Hippocampal formation (tissue), 2 donors: ENCODE measurements at regions not wholly inside any gene's neighbourhood (a gene's known extent, or its start where the extent isn't known, plus 50 kb on each side); places are given as distances from the start of the nearest gene placed in this dataset.

Source experiments
- DNase-seq, 2 donors: peaks; one replicate each; lab custom pipeline; 2025; lab: John Stamatoyannopoulos, UW

DNA sequence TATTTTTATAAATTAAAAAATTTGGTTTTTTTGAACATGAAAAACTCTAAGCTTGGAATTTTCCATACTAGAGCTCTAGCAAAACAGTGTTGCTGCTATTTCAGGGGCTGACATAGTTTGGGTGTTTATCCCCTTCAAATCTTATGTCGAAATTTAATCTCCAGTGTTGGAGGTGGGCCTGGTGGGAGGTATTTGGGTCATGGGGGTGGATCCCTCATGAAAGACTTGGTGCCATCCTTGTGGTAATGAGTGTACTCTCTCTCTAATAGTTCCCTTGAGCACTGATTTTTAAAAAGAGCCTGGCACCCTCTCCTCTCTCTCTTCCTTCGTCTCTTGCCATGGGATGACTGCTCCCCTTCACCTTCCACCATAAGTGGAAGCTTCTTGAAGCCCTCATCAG lies 244.6 kb upstream of the UBE2E3 start:
- no peak for DNase-seq

DNA sequence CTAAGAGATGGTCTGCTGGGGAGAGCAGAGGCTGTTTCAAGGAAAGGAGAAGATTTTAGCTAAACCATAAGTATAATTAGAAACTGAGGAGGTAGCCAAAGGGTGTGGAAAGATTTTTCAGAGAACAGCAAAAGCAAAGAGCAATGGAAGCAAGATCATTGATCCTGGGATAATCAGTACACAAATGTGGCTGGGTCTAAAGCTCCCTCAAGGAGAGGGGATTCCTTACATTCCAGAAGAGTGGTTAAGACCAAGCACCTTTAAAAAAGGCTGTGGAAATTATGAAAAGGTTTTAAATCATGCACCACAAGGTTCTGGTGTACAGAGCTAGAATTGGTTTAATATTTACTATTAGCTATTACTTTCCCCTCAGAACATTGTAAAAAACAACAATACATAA lies 246.0 kb upstream of the UBE2E3 start:
- no peak for DNase-seq

DNA sequence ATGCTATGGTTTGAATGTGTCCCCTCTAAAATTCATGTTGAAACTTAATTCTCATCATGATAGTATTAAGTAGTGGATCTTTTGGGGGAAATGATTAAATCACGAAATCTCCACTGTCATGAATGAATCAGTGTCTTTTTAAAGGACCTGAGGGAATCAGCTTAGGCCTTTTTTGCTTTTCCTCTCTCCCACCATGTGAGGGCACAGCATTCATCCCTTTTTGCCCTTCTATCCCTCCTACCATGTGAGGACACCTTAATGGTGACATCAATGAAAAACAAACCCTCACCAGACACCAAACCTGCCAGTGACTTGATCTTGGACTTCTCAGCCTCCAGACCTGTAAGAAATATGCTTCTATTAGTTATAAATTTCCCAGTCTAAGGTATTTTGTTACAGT lies 247.1 kb upstream of the UBE2E3 start:
- DNase-seq: no peak

DNA sequence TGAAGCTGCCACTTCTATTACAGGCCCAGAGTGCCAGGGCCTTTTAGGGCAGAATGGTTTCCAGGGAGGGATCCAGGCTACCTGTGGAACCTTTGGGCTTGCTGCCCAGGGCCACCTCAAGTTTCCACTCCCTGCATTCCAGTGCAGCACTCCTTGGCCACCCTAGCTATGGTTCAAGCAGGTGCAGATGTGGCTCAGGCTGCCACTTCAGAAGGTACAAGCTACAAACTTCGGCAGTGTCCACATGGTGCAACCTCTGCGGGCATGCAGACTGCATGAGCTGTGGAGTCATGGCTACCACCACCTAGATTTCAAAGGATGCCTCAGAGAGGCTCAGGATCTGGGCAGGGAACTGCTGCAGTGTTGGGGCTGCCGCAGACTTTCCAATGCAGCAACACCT lies 248.1 kb upstream of the UBE2E3 start:
- no peak for DNase-seq

DNA sequence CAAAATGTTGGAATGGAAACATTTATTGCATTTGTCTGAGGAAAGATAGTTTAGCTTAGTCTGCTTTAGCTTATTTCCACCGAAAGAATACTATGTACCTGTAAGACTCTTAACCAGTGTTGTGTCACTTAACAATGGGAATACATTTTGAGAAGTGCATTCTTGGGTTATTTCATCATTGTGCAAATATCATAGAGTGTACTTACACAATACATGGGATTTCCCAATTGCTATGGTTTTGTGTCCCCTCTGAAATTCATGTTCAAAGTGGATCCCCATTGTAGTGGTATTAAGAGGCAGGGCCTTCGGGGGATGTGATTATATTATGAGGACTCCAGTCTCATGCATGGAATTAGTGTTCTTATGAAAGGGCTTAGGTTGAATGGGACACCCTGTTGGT lies 249.4 kb upstream of the UBE2E3 start:
- DNase-seq: no peak

DNA sequence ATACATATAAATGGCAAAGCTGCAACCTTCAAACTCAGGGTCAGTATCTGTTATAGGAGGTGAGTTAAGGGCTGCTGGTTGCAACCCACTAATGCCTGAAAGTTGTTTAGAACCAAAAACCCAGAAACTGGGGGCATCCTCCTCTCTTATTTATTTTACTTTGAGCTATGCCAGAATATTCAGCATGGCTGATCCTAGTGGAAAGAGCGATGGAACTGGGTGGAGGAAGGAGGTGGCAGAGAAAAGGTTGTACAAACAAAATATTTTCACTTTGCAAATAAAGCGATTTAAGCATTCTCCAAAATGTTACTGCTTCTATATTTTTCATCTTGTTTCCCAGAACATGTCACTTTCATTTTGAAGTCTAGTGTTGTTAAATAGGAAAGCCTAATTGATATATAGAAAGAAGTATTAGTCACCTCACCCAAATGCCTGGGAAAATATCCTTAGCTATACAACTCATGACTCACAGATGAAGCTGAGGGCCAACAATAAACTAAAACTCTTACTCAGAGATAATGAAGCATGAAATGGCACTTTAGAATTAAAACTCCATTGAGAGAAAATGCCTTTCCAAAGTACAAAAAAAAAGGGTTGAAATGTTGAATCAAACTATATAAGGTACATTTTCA lies 251.4 kb upstream of the UBE2E3 start:
- no peak for DNase-seq

DNA sequence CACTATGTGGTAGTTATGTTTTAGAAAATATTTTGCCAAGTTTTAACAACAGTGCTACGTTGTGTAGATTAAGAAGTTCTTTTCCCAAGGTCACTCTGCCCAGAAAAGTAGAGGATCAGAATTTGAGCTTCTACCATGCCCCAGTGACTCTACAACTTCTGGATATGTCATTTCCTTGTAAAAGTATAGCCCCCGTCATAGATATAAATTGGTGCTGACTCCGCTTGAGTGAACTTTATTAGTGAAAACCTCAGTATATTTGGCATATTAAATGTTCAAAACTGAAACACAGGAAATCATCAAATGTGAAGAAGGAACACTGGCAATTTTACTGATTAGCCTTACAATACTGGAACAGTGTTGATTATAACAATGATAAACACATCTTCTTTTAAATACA lies 256.7 kb upstream of the UBE2E3 start:
- no peak for DNase-seq

DNA sequence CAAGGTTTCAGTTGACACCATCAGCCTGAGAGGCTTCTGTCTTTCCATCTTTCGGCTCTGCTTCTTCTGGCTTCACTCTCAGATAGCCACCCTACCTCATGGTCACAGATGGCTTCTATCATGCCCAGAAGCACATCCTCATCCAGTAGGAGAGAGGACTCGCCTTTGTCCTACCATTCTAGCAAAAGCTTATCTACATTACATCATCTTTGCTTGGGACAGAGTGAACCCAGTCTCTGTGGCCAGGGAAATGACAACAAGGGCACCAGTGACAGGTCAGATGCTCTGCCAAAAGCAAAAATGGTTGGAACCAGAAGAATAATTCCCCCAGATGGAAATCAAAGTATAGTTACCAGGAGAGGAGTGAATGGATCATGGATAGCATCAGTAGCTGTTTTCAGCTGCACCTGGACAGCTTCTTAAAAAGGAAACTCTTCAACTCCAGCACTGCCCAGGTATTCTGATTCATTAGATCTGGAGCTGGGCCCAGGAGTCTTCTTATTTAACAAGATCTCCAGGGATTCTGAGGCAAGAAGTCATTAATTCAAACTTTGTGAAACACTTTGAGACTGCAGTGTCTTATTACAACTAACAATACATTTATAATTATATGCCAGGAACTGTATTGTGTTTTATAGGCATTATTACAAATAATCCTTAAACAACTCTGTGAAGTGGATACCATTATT lies 257.7 kb upstream of the UBE2E3 start:
- no peak for DNase-seq

DNA sequence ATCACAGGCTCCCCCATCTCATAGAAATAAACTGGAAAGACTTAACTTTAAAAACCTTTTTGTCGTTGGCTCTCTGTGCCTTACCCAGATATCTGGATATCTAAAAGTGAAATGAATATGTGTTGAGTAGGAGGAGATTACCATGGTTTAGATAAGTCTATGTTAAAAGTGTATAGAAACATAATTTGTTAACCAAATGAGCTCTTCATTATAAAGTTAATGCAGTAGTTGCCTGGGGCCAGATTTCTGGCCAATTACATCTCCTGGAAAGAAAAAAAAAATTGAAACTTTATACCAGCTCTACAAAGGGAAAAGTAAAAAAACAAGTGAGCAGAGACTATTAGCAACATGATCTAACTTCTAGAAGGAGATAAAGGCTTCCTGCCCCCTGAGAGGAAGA lies 259.6 kb upstream of the UBE2E3 start:
- DNase-seq: no peak

DNA sequence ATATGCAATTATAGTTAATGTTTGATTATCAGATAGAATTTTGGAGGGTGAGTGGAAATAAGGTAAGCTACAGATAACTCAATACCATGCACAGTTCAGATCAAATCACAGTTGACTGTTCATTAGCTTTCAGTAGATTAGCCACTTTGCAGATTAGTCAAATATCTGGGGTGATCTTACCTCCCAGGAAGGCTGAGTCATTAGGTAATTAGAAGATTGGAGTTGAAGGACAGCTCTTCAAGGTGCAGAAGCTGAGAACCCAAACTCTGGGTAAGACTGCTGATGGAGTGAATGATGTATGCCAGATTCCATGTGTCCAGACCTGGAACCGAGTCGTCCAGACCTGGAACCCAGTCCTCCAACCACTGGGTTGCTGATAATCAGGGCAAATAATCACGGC lies 262.8 kb upstream of the UBE2E3 start:
- no peak for DNase-seq

DNA sequence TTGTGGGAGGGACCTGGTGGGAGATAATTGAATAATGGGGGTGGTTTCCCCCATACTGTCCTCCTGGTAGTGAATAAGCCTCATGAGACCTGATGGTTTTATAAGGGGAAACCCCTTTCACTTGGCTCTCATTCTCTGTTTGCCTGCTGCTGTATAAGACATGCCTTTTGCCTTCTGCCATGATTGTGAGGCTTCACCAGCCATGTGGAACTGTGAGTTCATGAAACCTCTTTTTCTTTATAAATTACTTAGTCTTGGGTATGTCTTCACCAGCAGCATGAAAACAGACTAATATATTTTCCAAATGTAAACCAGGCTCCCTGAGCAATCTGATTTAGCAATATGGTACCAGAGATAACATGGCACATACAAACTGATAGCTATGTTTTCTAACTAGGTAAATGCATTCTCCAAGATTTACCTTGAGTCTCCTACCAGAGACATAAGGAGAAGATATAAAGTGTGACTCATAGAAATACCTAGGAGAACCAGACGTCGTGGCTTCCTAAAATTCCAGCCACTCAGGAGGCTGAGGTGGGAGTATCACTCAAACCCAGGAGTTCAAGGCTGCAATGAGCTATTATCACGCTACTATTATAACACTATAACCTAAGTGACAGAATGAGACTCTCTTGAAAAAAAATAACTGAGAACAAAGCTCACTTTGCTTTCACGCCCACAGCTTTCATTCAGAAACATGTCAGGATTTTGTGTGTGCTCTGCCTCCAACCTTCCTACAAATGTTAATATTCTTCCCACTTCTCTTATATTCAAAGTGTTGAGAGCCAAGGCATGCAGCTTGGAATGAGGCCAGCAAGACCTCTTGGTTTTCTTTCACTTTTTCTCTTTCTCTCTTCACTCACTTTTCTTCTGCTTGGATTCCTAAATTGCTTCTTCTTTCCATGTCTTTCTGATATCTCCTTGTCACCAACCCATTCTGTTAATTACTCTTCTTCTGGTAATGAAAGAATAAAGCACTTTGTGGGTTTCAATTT lies 263.9 kb upstream of the UBE2E3 start:
- no peak for DNase-seq

DNA sequence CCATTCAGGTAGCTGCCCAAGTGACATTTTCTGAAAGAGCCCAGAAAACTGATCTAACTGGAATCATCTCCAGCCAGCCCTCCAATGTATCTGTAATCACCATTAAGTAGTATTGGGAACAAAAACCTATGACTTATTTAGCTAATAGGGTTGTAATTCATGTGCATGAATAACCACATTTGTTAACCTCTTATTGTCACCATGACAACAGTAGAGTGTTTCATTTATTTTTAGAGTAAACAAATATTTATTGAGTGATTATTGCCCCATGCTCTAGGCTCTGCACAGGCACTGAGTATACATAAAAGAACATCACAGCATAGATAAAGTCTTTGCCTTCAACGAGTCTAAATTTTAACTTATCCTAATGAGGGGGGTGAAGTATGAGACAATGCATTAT lies 265.4 kb upstream of the UBE2E3 start:
- no peak for DNase-seq

DNA sequence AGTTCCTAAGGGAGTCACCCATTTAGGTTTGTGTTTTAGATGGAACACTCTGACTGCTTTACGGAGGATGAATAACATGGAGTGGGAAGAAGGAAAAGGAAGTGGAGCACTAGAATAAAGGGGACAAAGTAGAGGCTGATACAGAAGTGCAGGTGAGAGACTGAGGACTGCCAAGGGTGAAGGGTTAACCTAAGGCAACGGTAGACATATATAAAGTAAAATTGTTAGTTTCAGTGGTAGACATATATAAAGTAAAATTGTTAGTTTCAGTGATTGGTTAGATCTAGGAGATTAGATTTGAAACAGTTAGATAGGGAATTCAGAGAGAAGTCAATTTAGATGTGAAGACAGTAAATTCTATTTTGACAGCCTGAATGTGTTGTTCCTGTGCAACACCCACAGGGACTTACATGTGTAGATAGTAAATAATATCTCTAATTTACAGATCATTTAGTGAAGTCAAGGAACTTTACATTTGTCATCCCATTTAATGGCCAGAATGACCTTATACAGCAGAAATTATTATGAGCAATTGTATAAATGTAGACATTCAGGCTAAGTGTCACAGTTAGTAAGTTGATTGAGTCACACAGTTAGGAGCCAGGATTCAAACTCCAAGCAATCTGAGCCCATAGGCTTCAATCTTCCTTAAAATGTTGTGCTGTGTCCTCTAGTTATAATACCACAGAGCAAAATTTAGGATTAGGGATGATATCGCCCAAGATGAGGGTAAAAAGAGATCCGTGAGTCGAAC lies 270.8 kb upstream of the UBE2E3 start:
- DNase-seq: no peak

DNA sequence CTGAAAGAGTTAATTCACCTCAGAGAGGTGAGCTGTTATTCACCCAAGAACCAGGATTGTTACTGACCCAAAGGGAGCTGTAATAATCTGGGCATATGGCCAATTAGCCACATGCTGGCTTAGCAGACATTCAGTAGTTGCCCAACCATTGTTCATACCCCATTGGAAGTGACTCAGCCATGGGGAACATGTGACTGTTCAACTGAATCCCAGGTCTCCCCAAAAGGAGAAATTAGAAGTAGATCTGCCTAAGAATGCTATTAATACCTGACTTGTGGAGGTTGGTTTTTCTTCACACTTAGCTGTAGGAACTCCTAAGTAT lies 272.6 kb upstream of the UBE2E3 start:
- no peak for DNase-seq

DNA sequence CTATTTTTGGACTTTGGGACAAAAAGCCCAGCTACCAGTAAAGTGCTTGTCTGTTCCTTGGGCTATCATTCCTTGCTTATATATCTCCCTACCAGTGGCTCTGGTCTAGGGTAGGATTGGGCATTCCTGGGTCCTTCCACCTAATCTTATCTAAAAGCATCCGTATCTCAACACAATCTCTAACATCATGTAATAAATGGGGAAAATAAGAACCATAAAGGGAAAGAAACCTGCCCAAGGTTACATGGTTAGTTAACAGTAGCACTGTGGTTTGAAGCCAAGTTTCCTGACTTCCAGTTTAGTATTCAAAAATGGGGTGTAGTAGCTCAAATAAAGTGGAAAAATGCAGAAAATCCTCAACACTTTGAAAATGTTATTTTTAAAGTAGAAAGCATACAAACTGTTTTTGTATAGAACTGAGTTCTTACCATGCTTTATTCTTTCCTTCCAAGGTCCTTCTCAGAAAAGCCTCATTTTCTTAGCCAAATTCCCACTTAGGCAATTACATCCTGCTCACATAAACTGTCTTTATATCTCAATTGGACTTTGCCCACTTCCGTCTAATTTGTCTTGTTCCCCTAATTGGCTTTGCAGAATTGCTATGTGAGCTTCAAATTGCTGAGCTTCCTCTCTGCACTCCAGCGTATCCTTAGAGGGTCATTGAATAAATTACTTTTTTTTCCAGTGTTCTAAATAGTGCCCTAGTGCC lies 273.1 kb upstream of the UBE2E3 start:
- no peak for DNase-seq

DNA sequence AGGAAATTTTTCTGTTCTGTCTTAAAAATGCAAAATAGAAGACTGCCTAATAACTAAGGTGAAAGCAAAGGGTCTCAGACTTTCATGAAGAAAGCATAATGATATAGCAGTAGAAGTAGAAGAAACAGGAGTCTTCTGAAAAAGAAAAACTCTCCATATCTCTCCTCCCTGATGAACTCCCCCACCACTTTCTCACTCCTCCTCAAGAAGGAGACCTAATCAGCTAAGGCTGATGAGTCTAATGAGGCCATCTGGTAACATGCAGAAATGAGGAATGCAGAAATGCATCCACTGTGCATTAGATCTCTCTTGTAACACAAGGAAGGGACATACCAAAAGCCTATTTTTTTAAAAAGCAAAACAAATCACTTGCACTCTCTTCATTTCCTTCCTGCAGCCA lies 273.7 kb upstream of the UBE2E3 start:
- DNase-seq: no peak

DNA sequence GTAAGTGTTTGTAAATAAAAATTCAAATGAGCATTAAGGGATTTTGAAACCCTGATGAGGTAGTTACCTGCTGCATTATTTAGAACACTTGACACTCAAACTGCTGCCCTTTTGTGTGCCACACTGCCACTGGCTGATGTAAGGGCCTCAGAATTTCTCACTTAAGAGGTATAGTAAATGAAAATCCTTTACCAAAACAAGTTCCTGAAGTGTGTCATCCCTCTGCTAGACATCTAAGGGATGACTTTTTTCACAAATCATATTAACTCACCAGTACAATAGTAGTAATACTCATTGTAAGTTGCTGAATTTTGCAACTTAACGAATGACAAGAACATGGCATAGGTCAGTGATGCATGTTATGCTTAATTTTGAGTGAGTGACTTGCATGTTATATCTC lies 274.9 kb upstream of the UBE2E3 start:
- no peak for DNase-seq

DNA sequence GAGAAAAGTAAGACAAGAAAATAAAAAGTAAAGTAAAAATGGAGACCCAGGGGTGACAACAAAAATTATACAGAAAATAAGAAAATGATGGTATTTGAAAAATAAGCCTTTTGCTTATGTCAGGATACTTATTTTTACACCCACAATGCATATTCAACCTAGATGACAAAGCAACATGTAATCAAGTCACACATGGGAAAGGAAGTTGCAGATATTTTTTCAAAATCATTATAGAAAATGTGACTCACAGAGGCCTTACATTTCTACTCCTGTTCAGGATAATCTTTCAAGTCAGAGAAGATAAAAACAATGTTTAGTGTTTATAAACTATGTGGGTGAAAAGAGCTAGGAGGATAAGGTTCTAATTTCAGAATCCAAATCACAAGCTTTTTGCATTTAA lies 275.3 kb upstream of the UBE2E3 start:
- no peak for DNase-seq

DNA sequence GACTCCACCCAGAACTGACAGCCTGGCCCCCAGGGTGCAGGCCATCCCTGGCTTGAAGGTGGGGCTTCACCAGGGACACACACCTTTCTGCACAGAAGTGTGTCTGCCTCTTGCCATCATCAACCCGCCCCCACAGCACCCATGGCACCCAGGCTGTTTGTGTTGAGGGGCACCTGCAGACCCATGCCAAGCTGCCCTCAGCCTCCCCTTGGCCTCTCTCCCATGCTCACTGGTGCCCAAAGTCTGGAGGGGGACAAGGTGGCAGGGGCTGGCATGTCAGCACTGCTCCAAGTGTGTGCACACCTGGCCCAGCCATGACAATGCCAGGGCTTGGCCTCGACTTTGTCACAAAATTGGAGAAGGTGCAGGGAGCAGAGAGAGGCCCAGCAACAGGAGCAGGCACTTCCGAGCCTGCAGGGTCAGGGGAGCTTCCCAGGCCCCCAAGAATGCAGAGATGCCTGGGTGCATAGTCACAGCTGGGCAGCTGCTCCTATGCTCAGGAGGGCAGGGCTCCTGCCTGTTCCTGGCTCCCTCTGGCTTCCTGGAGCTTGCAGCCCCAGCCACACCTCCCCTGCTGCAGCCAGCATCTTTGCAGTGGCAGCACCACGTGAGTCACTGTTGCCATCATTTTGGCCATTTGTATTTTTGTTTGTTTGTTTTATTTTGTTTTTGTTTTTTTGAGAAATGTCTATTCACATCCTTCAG lies 280.6 kb upstream of the UBE2E3 start:
- no peak for DNase-seq

DNA sequence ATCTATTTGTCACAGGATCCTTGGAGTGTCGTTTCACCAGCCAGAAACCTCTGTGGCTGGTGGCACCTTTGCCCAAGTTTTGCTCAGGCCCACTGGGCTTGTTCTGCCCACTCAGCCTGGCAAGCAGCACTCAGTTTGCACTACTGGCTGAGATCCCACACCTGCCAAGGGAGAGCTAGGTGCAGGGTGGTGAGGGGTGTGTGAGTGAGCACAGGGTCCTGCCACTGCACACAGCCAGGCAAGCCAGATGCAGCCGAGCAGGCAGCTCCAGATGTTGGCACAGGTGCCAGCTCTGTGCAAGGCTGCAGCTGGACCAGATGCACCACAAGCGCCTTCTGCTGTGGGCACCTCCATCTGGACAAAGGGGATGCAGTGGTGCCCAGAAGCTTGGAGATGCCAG lies 281.7 kb upstream of the UBE2E3 start:
- no peak for DNase-seq
